HCT116 (cell line): ENCODE measurements at regions not wholly inside any gene's neighbourhood (a gene's known extent, or its start where the extent isn't known, plus 50 kb on each side); places are given as distances from the start of the nearest gene placed in this dataset.

Experiments
- ATAC-seq: fragments of 200-7000 bp; cut with Tn5 transposase; 2 replicates; pipeline ENCODE4 v1.9.1; 2020; ENCODE audit warnings: mild to moderate bottlenecking, moderate library complexity
- BruUV-seq: library from RNA; stranded (reverse); fragments of 400-500 nt; replicated peaks from 2 replicates; lab custom pipeline; 2021; lab: Mats Ljungman, UMichigan
- CTCF ChIA-PET: fragments of 300-600 bp; sonication (Branson Sonifier 250); formaldehyde crosslinking; loops from one replicate; lab custom pipeline; 2021; ENCODE audit warnings: antibody characterized with exemption; lab: Charles Lee
- POLR2A ChIA-PET: fragments of 300-600, 350-600 bp; sonication (Branson Sonifier 250); formaldehyde crosslinking; loops from one replicate; lab custom pipeline; 2021; ENCODE audit warnings: antibody characterized with exemption; lab: Charles Lee
- RAD21 ChIA-PET, 2 experiments: fragments of 300-600 bp; sonication (Branson Sonifier 250); formaldehyde crosslinking; loops; one replicate each; lab custom pipeline; 2023; ENCODE audit warnings: low total read pairs in 2 of 2; ENCODE audit not compliant: uncharacterized antibody in 2 of 2, unreplicated experiment in 2 of 2, low non-redundant PET in 1 of 2; lab: Charles Lee
- DNase-seq: peaks from one replicate; pipeline ENCODE4 v3.0.0-alpha.2; 2010; ENCODE audit warnings: low read depth, low spot score
- H2AFZ ChIP-seq: fragments of 200-600 bp; shearing (Covaris generic), sonication (generic); 2 replicates; pipeline ENCODE4 v1.6.1; 2017; ENCODE audit warnings: low read depth, mixed run types, mixed read lengths, antibody characterized with exemption, low read length; ENCODE audit not compliant: poor library complexity, severe bottlenecking
- H3K27ac ChIP-seq: 2 replicates; pipeline ENCODE4 v1.5.1; 2012; ENCODE audit warnings: low read depth, low read length
- H3K27me3 ChIP-seq: fragments of 200-600 bp; sonication (generic); 2 replicates; pipeline ENCODE4 v1.6.1; 2016; ENCODE audit warnings: mixed run types, low read length, mixed read lengths; ENCODE audit not compliant: insufficient read depth
- H3K36me3 ChIP-seq, 2 experiments: fragments of 200-500 bp in 1 of 2; fragments of 200-600 bp in 1 of 2; sonication (Bioruptor generic) in 1 of 2; sonication (generic) in 1 of 2; 2 replicates each; pipeline versions ENCODE4 v1.5.1 to v1.6.1; 2014 to 2016; ENCODE audit warnings: low read length in 2 of 2, inconsistent platforms in 1 of 2, mixed read lengths in 1 of 2, mixed run types in 1 of 2; ENCODE audit not compliant: insufficient read depth in 2 of 2, control insufficient read depth in 1 of 2
- H3K4me1 ChIP-seq, 2 experiments: fragments of 200-600 bp in 1 of 2; sonication (generic) in 1 of 2; 2 replicates each; pipeline versions ENCODE4 v1.5.1 to v1.6.1; 2012 to 2017; ENCODE audit warnings: low read length in 2 of 2, inconsistent platforms in 1 of 2, mild to moderate bottlenecking in 1 of 2, mixed read lengths in 1 of 2, mixed run types in 1 of 2, moderate library complexity in 1 of 2; ENCODE audit not compliant: insufficient read depth in 2 of 2, control insufficient read depth in 1 of 2
- H3K4me2 ChIP-seq: fragments of 200-600 bp; sonication (generic); 2 replicates; pipeline ENCODE4 v1.6.1; 2017; ENCODE audit warnings: mixed run types, low read length, mixed read lengths
- H3K4me3 ChIP-seq, 2 experiments: fragments of 200-600 bp in 1 of 2; sonication (generic) in 1 of 2; replicated peaks in 1 of 2; 2 replicates each; pipeline ENCODE4 v1.5.1; 2011 to 2016; ENCODE audit warnings: low read length in 2 of 2, control low read depth in 1 of 2, low read depth in 1 of 2, mild to moderate bottlenecking in 1 of 2, mixed read lengths in 1 of 2, mixed run types in 1 of 2
- H3K79me2 ChIP-seq: fragments of 200-600 bp; sonication (generic); 2 replicates; pipeline ENCODE4 v1.6.1; 2017; ENCODE audit warnings: mild to moderate bottlenecking, mixed run types, low read length, moderate library complexity, mixed read lengths; ENCODE audit not compliant: insufficient read depth
- H3K9ac ChIP-seq: fragments of 200-600 bp; sonication (generic); 2 replicates; pipeline ENCODE4 v1.6.1; 2016; ENCODE audit warnings: low read length, mixed read lengths
- H3K9me2 ChIP-seq: fragments of 200-600 bp; sonication (generic), shearing (Covaris generic); 2 replicates; pipeline ENCODE4 v1.6.1; 2017; ENCODE audit warnings: mixed run types, mild to moderate bottlenecking, moderate library complexity; ENCODE audit not compliant: insufficient read depth
- H3K9me3 ChIP-seq, 2 experiments: fragments of 200-500 bp in 1 of 2; fragments of 200-600 bp in 1 of 2; sonication (Bioruptor generic) in 1 of 2; sonication (generic) in 1 of 2; 2 replicates each; pipeline ENCODE4 v1.6.1; 2014 to 2017; ENCODE audit warnings: low read length in 2 of 2, mixed read lengths in 2 of 2, inconsistent platforms in 1 of 2, low read depth in 1 of 2, mild to moderate bottlenecking in 1 of 2, mixed run types in 1 of 2, moderate library complexity in 1 of 2; ENCODE audit not compliant: control insufficient read depth in 1 of 2, insufficient read depth in 1 of 2
- H4K20me1 ChIP-seq: fragments of 200-600 bp; sonication (generic), shearing (Covaris generic); 2 replicates; pipeline ENCODE4 v1.6.1; 2017; ENCODE audit warnings: mixed run types, mild to moderate bottlenecking, moderate library complexity; ENCODE audit not compliant: insufficient read depth
- CBX3 ChIP-seq: IDR thresholded peaks from 2 replicates; pipeline ENCODE4 v1.6.1; 2012; ENCODE audit warnings: low read depth
- EGR1 ChIP-seq: IDR thresholded peaks from 2 replicates; pipeline ENCODE4 v1.6.1; 2012; ENCODE audit warnings: low read depth
- EZH2phosphoT487 ChIP-seq: fragments of 200-600 bp; IDR thresholded peaks from 2 replicates; pipeline ENCODE4 v1.6.1; 2018; ENCODE audit warnings: antibody characterized with exemption, borderline replicate concordance
- JUND ChIP-seq: IDR thresholded peaks from 2 replicates; pipeline ENCODE4 v1.6.1; 2012
- POLR2AphosphoS5 ChIP-seq: IDR thresholded peaks from 2 replicates; pipeline ENCODE4 v1.6.1; 2011; ENCODE audit warnings: mild to moderate bottlenecking, low read depth, low read length, moderate library complexity
- RAD21 ChIP-seq: IDR thresholded peaks from 2 replicates; pipeline ENCODE4 v1.6.1; 2012; ENCODE audit warnings: low read depth, mild to moderate bottlenecking
- YY1 ChIP-seq: IDR thresholded peaks from 2 replicates; pipeline ENCODE4 v1.6.1; 2011; ENCODE audit warnings: low read length, low read depth, moderate library complexity, mild to moderate bottlenecking; ENCODE audit not compliant: insufficient replicate concordance; ENCODE audit errors: extremely low read depth
- ZFX ChIP-seq: fragments of 450-650 bp; IDR thresholded peaks from 2 replicates; pipeline ENCODE4 v1.6.1; 2017
- ZNF274 ChIP-seq: fragments of 200-500 bp; sonication (Bioruptor generic); IDR thresholded peaks from 2 replicates; pipeline ENCODE4 v1.6.1; 2014; ENCODE audit warnings: mild to moderate bottlenecking, low read depth, low read length, inconsistent platforms
- intact Hi-C: fragments of 100-400 bp; cut with micrococcal nuclease; formaldehyde crosslinking; loops from 2 replicates; pipeline ENCODE4 v1.10.0; 2022
- TF ChIP-seq, protein P1 (sequence below): IDR thresholded peaks from 2 replicates; pipeline ENCODE4 v1.6.1; 2012; ENCODE audit warnings: low read depth

DNA sequence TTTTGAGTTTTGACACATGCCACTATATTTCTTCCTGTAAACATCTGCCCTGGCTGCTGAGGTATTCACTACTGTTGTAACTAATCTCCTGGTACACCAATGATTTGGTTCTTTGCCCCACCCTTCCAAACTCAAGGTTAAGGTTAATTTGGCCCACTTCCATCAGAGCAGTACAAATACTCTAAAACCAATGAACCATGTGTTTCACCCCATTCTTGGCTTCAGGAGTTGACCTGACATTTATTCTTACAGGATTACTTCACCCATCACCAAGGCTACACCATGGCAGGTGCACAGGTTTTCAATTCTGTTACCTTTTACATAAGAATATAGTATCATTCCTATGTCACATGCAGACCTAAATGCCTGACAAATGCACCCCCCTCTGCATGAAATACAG, 1179.9 kb downstream of the ZPLD1 start:
- ATAC-seq = no peak
- TF ChIP-seq EGR1 (no peak), CBX3 (no peak), RAD21 (no peak), JUND (no peak), POLR2AphosphoS5 (no peak), YY1 (no peak)
- TF ChIP-seq, protein P1, sequence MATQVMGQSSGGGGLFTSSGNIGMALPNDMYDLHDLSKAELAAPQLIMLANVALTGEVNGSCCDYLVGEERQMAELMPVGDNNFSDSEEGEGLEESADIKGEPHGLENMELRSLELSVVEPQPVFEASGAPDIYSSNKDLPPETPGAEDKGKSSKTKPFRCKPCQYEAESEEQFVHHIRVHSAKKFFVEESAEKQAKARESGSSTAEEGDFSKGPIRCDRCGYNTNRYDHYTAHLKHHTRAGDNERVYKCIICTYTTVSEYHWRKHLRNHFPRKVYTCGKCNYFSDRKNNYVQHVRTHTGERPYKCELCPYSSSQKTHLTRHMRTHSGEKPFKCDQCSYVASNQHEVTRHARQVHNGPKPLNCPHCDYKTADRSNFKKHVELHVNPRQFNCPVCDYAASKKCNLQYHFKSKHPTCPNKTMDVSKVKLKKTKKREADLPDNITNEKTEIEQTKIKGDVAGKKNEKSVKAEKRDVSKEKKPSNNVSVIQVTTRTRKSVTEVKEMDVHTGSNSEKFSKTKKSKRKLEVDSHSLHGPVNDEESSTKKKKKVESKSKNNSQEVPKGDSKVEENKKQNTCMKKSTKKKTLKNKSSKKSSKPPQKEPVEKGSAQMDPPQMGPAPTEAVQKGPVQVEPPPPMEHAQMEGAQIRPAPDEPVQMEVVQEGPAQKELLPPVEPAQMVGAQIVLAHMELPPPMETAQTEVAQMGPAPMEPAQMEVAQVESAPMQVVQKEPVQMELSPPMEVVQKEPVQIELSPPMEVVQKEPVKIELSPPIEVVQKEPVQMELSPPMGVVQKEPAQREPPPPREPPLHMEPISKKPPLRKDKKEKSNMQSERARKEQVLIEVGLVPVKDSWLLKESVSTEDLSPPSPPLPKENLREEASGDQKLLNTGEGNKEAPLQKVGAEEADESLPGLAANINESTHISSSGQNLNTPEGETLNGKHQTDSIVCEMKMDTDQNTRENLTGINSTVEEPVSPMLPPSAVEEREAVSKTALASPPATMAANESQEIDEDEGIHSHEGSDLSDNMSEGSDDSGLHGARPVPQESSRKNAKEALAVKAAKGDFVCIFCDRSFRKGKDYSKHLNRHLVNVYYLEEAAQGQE = no peak
- no peaks in the 10 kb centered on the region for H3K79me2 ChIP-seq
- intact Hi-C loops = no loop called here
- no peaks in the 10 kb centered on the region for H3K27me3 ChIP-seq
- no peaks in the 10 kb centered on the region; the same call in 1 of the 2 replicates for H4K20me1 ChIP-seq
- RAD21 ChIA-PET = no interaction called here
- no peak overlapping the region for H3K9ac ChIP-seq
- no peak overlapping the region for H3K4me3 ChIP-seq
- no peak overlapping the region for H3K4me2 ChIP-seq
- no TSS peak for BruUV-seq
- H2AFZ ChIP-seq = no peak overlapping the region
- DNase-seq = no peak
- H3K27ac ChIP-seq = no peak overlapping the region
- no peaks in the 10 kb centered on the region; the same call in 1 of the 2 replicates for H3K9me2 ChIP-seq
- POLR2A ChIA-PET = no interaction called here
- H3K36me3 ChIP-seq = no peaks in the 10 kb centered on the region
- no peaks in the 10 kb centered on the region for H3K4me1 ChIP-seq
- H3K9me3 ChIP-seq = no peaks in the 10 kb centered on the region
- CTCF ChIA-PET = no interaction called here

GRCh38 chr3:103617961-103618360, 1183.1 kb downstream of the ZPLD1 start:
- Histone ChIP-seq H3K27me3 (no peaks in the 10 kb centered on the region), H3K4me1 (no peaks in the 10 kb centered on the region), H3K9me3 (no peaks in the 10 kb centered on the region), H2AFZ (no peak overlapping the region), H3K79me2 (no peaks in the 10 kb centered on the region), H3K27ac (no peak overlapping the region), H4K20me1 (no peaks in the 10 kb centered on the region), H3K36me3 (no peaks in the 10 kb centered on the region), H3K4me3 (no peak overlapping the region), H3K4me2 (no peak overlapping the region), H3K9ac (no peak overlapping the region), H3K9me2 (no peaks in the 10 kb centered on the region; the same call in 1 of the 2 replicates)
- intact Hi-C loops = no loop called here
- TF ChIP-seq ZNF274 = no peak
- TF ChIP-seq ZFX = no peak
- no peak for TF ChIP-seq EZH2phosphoT487
- ChIA-PET POLR2A (no interaction called here), RAD21 (no interaction called here), CTCF (no interaction called here)
- BruUV-seq = no TSS peak
- no peak for DNase-seq
- ATAC-seq = no peak
